Colon (tissue), 2 donors: ENCODE measurements at regions not wholly inside any gene's neighbourhood (a gene's known extent, or its start where the extent isn't known, plus 50 kb on each side); places are given as distances from the start of the nearest gene placed in this dataset.

Experiments used
- FAIRE-seq: peaks from 2 replicates; lab custom pipeline; 2012; peaks lifted over from hg19 to GRCh38; lab: Jason Lieb, UNC
- donor health status: control.
- donor health status: control.

DNA sequence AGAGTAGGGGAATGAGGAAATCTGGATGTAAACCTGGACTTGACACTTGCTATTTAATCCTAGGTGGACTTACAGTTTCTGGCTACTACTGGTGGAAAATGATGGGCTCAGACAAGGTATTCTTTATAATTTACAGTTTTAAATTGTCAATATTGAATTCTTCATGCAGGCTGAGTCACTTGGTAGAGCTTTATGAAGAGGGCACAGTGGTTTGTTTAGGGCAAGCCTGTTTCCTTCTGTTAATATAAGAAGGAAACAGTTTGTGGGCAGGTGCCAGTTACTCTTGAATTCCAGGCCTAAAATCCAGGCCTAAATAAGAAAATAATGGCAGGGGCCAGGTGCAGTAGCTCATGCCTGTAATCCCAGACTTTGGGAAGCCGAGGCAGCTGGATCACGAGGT is 355.8 kb upstream of the RGS6 start:
- no peak for FAIRE-seq

DNA sequence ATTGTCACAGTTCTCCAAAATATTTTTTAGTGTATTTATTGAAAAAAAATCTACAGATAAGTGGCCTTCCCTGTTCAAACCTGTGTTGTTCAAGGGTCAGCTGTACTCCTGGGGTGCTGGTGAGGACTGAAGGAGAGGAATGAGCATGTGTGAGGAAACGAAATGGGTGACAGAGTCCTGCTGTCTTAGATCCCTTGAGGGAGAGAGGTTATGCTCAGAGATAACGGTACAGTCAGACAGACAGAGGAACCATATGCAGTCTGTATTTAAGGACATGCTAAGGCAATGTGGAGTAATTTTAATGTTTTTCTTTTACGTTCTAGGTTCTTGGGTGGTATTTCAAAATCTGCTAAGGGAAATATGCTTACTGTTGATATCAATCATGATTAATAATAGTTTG is 352.9 kb upstream of the RGS6 start:
- FAIRE-seq: no peak

DNA sequence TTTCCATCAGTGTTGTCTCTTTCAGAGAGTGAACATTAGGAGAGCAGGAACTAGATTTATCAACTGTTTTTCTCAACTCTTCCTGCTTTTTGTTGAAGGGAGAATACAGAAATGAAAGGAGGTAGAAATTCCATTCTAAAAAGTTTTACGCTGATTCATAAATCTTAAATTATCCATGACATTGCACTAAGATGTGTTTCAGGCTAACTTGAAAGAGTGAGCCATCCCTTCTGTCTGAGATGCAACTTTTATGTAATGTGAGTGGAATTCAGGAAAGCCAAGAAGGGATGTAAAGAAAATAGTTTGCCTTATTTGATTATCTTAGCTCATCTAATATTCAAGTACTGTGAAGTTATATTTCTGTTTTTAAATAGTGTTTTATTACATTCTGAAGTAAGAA is 349.5 kb upstream of the RGS6 start:
- no peak for FAIRE-seq

DNA sequence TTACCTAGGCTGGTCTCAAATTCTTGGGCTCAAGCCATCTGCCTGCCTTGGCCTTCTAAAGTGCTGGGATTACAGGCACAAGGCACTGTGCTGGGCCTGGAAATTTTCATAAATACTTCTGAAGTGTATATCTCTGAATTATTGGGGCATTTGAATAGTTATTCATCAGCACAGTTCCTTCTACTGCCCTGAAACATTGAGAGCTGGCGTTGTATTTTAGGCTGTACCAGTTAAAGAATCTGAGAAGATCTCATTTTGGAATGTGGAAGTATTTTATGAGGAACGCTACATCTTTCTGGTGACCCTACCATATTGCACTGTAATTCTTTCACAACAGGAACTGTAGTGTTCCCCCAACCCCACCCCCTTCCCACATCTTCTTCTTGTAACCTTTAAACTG is 349.0 kb upstream of the RGS6 start:
- FAIRE-seq: no peak

DNA sequence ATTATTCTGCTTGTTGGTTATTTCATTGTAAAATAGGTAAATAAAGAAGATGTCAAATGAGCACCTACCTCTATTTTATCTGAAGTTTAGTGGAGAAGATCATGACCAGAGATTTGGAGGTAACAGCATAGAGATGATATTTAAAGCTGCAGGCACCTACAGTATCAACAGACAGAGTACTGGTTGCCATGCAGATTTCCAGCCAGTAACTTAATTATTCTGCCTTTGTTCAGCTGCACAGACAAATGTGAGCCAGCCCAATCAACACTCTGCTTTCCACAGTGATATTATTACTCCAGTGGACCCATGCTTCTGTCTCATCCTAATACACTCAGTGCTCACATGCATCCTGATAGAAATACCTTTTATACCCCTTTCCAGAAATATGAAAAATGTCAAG is 348.5 kb upstream of the RGS6 start:
- no peak for FAIRE-seq

DNA sequence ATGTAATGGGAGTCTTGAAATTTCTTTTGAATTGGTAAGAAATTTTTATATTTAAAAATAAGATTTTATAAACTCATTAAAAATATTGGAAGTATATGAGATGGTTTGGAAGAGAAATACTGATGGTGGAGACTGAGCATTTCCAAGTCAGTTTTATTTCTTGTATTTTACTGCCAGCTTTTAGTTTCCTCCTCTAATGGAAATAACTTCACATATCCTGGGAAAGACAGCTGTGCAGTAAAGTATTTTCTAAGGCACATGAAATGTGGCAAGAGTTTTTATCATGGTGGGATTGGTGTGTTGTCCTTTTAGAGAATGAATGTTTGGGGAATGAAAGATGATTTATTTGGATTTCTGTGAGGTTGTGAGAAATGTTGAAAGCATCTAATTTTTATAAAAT is 346.9 kb upstream of the RGS6 start:
- FAIRE-seq: no peak

DNA sequence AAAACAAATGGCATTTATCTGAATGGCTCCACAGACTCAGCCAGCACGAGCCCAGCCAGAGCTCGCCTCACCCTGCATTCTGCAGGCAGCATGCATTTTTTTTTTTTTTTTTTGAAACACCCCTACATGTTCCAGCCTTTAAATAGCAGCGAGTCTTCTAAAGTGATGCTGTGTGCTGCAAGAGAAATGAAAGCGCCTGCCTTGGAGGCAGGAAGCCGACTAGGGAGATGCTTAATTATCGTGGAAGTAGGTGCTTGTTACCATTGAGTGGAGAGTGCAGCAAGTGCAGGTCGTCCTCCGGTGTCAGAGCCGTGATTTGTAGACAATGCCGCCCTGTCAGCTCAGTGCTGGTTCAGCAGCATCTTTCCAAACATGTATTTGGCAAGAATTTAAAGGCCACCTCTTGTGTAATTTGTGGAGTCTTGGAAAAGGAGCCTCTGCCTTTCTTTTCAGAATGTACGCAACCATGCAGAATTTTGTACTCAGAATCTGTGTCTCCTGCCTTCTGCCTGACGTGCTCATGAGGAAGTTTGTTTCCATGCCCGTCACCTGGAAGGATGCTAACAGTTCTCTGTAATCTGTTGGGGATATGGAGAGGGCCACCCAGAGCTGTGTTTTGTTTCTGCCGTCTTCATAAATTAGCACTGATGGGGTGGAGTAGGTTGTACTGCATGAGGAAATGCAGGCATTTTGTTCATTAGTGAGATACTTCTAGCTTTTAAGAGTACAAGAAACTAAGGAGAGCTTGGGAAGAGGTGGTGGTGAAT is 345.9 kb upstream of the RGS6 start:
- no peak for FAIRE-seq

DNA sequence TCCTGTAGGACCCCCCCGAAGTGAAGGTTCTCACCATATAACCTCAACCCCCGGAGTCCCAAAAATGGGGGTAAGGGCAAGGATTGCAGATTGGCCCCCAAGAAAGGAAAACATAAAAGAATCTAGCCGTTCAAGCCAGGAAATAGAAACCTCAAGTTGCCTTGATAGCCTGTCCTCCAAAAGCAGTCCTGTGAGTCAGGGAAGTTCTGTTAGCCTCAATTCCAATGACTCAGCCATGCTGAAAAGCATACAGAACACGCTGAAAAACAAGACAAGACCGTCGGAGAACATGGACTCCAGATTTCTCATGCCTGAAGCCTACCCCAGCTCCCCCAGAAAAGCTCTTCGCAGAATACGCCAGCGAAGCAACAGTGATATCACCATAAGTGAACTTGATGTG is 344.2 kb upstream of the RGS6 start:
- no peak for FAIRE-seq

DNA sequence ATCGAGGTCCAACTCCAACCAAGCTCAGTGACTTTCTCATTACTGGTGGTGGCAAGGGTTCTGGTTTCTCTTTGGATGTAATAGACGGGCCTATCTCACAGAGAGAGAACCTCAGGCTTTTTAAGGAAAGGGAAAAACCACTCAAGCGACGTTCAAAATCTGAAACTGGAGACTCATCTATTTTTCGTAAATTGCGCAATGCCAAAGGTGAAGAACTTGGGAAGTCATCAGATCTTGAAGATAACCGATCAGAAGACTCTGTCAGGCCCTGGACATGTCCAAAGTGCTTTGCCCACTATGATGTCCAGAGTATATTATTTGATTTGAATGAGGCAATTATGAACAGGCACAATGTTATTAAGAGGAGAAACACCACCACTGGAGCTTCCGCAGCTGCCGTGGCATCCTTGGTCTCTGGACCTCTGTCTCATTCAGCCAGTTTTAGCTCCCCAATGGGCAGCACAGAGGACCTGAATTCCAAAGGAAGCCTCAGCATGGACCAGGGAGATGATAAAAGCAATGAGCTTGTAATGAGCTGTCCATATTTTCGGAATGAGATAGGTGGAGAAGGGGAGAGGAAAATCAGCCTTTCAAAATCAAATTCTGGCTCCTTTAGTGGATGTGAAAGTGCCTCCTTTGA is 343.5 kb upstream of the RGS6 start:
- FAIRE-seq: no peak

DNA sequence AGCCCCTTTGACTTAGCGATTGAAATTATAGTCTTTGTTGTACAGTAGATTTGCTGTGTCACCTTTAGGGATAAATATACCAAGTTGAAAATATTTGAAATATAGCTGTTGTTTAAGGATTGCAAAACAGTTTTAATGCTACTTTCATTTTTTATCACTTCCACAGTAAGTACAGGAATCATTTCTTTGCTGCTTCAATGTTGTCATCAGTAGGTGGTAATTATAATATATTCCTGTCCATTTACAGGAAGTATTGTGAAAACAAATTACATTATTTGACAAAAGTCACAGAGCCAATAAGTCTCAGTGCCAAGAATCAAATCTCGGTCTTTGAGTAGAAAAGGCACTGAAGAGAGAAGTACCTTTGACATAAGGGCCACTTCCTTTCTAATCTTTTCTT is 342.6 kb upstream of the RGS6 start:
- FAIRE-seq: no peak

DNA sequence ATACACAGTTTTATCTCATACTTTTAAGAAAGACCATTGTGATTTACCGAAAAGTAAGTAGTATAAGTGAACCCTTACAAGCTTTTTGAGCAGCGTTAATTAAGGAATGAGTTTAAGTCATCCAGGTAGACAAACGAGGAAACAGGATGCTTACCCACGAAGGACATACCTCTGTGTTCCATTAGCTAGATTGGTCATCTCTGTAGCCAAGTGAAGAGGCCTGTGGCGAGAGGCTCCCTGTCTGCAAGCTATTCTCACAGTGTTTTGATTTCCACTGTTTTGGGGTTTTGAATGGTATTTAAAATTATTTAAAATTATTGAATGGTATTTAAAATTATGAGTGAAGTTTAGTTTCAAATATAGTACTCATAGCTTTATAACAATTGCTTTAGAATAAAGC is 342.1 kb upstream of the RGS6 start:
- no peak for FAIRE-seq

DNA sequence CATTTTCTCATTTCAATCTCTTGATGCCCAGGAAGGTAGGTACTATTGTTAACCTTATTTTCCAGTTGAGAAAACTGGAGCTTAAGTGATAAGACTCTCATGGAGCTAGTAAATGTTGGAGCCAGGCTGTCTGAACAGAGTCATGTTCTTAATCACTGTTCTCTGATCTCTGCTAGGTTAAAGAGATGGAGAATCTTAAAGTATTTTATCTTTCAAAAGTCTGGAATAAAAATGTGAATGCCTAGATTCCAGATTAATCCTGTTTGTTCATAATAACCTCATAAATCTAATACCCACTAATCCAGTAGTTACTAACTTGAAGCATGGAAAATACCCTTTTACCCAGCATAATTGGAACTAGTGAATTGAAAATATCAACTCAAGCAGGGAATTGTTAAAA is 341.0 kb upstream of the RGS6 start:
- FAIRE-seq: no peak

DNA sequence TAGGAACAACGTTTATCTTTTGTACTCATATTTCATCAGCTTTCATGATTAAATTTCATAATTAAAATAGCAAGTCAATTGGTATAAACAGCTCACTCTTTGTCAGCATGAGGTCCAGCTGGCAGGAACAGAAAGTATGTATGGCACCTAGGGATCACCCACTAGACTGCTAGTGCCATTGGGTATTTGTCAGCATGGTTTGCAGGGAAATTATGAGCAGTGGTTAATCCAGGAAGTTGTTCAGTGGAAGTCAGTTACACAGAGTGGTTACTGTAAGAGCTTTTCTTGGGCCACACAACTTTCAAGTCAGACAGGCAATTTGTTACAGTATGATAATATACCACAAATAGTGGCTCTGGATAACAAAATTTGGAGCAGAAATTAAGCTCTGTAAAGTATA is 340.3 kb upstream of the RGS6 start:
- no peak for FAIRE-seq

DNA sequence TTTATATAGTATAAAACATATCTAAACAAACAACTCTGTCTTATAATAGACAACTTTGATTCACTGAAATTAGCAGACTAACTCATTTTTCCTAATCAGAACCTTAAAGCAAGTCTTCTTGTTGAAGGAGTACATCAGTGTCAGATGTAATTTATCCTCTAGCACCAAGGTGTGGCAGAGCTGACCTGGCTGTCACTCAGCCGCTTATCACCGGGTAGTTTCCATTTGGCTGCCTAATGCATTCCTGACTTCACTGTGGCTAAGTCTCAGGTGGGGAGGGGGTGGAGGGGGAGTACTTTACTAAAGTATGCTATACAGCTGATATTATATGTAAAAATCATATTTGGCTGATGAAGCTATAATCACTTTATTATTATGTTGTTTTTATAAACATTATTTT is 339.9 kb upstream of the RGS6 start:
- FAIRE-seq: no peak

DNA sequence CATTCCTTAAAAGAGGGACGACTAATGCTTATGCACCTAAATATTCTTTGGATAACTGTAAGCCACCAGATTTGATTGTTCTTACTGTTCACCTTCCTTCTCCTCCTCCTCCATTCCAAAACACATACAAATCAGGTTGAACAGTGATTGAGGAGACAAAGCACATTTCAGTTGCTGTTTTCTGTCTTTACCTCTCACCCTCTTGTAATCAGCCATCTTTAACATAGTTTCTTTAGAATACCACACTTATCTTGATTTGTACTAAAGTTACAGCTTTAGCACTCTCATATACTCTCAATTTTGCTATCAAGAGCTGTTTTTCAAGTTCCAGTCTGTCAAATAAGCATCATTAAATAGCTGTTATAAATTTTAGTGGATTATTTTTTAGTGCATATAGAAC is 338.3 kb upstream of the RGS6 start:
- FAIRE-seq: no peak

DNA sequence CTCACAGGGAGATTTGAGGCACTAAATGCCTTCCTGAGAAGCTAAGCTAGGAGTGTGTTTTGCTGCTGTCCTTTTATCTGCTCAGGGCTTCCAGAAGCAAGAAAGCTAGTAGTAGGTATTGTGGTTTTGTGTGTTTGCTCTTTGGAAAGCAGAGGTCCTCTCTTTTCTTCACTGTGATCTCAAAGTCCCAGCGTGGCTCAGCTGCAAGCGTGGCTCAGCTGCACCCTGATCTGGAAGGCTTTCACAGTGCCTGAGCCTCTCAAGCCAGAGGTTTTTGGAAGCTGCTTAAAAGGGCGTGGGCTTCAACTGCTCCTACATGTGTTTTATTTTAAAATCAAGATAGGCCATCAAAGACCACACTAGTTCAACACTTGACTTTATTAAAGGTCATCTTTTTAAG is 337.4 kb upstream of the RGS6 start:
- no peak for FAIRE-seq

DNA sequence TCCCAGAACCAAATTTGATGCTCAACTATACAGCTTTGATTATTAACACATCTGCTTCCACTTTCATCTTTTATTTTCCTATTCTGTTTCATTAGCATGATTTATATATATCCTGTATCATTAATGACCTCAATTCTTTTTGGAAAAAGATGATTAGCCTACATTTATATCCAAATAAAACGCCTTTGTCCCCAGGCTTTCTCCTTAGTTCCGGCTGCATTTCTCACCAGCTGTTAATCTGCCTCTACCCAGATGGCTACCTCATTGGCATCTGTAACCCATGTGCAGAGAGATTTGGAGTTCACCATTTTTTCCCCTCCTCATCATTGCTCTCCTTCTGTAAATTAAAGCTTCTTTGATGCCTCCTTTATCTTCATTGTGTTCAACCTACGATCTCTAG is 336.8 kb upstream of the RGS6 start:
- no peak for FAIRE-seq

DNA sequence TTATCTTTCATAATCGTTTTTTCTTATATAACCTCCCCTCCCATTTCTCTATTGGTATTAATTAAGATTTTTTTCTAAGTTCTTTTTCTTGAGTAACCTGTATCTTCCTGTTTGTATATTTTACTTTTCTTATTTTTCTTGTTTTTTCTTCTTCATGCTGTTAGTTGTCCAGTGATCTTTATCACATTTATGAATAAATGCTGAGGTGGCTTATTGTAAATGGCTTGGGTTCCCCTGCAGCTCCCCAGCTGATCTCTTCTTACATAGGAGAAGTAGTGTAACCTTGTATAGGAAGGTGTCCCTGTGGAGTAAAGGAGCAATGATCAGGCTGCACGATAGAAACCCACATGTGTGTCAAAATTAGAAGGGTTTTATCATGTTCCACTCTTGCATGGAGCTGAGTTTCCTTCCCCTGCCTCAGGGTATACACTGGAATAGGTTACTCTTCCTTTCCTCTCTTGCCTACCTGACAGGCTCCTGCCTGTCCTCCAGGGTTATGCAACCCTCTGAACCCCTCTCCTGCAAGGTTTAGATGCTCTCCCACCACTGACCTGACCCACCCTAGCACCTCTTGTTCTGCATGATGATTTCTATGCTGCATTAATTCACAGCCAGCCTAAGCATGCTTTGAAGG is 334.8 kb upstream of the RGS6 start:
- no peak for FAIRE-seq

DNA sequence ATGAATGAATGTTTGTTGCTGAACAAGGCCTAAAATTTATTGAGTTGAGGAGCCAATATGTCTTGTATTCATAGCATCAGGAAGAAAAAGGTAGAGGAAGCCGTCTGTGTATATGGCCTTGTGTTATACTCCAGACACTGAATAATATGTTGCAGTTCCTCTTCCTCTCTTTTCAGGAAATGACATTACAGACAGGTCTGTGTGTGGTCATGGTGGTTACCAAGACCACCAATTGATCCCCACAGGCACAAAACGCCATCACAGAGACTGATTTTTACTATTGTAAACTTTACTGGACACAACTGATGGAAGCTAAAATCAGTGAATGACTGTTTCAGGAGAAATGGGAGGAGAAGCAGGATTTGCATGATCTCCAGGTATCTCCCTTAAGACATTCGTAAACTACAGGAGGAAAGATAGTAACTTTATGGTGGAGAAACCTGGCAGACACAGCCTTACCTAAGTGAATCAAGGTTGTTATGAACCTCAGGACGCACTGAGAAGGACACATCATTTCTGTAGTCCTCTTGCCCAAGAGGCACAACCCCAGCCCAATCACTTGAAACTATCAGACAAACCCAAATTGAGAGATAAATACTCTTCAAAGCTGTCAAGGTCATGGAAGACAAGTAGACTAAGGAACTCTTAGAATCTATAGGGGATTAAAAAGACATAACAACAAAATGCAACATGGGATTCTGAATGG is 334.1 kb upstream of the RGS6 start:
- FAIRE-seq: no peak

DNA sequence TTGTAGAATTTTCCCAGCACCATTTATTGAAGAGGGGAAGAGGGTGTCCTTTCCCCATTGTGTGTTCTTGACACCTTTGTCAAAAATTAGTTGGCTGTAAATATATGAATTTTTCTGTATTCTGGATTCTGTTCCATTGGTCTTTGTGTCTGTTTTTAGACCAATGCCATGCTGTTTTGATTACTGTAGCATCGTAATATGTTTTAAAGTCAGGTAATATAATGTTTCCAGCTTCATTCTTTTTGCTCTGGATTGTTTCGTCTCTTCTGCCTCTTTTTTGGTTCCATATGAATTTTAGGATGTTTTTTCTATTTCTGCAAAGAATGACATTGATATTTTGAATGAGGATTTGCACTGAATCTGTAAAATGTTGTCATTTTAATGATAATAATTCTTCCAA is 331.9 kb upstream of the RGS6 start:
- FAIRE-seq: no peak

DNA sequence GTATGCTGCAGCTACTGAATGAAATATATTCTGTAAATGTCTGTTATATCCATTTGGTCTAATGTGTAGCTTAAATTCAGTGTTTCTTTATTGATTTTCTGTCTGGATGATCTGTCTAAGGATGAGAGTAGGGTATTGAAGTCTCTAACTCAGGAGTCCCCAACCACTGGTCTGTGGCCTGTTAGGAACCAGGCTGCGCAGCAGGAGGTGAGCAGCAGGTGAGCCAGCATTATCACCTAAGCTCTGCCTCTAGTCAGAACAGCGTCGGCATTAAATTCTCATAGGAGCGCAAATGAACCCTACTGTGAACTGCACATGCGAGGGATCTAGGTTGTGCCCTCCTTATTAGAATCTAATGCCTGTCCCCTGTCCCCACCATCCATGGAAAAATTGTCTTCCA is 329.7 kb upstream of the RGS6 start:
- FAIRE-seq: no peak

DNA sequence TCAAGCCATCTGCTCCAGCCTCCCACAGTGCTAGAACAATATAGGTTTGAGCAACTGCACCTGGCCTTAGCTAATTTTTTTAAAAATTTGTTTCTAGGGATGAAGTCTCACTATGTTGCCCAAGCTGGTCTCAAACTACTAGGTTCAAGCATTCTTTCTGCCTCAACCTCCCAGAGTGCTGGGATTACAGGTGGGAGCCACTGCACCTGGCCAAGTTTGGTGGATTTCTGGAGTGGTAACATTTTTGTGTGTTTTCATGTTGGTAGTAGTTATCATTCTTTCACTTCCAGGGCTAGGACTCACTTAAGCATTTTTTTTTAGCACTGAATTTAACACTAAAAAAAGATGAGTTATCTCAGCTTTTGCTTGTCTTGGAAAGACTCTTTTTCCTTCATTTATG is 328.0 kb upstream of the RGS6 start:
- no peak for FAIRE-seq

DNA sequence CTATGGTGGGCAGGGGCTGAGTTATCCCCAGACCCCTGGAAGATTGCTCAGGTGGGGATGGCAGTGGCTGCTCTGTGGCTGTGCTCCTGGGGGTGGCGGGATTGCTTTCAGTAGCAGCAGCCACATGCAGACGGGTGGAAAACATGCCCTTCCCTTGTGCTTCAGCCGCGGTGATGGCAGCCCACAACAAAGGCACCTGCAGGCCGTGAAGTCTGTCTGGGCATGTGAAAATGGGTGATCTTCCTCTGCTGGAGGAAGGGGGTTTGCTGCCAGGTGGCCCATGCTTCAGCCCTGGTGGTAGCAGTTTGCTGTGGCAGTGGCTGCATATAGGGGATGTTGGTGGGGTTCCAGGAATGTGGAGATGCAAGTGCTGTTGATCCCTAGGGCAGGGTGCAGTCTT is 326.2 kb upstream of the RGS6 start:
- FAIRE-seq: no peak
